Ovary (tissue), 3 donors: ENCODE measurements at regions not wholly inside any gene's neighbourhood (a gene's known extent, or its start where the extent isn't known, plus 50 kb on each side); places are given as distances from the start of the nearest gene placed in this dataset.

Source experiments
- CTCF ChIP-seq, 3 donors: fragments of 450-650 bp in 2 of 3; fragments of 200-600 bp in 1 of 3; IDR thresholded peaks; one replicate each; pipeline versions ENCODE4 v1.5.1 to v1.8.0; 2016 to 2022; ENCODE audit warnings: antibody characterized with exemption in 3 of 3, mild to moderate bottlenecking in 1 of 3
- EP300 ChIP-seq: sonication (generic); formaldehyde crosslinking; IDR thresholded peaks from one replicate; pipeline ENCODE4 v1.6.1; 2017; ENCODE audit warnings: antibody characterized with exemption
- POLR2A ChIP-seq: fragments of 450-650 bp; IDR thresholded peaks from one replicate; pipeline ENCODE4 v1.6.1; 2017; ENCODE audit warnings: antibody characterized with exemption, mild to moderate bottlenecking, moderate library complexity
- donor health status: DM: no; HTN: no; CAD: no.

DNA sequence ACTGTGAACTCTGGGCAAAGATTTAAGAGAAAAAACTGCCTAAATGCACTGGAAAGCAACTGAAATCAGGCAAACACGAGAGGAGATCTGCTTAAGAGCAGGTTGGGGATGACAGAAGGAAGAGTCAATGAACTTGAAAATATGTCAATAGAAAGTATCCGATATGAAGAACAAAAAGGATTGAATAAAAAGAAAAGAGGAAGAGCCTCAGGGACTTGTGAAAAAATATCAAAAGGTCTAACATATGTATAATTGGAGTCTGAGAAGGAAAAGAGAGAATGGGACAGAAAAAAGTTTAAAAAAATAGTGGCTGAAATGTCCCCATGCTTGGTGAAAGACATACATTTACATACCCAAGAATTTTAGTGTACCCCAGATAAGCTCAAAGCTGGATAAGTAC is 195.5 kb downstream of the COPRS start:
- TF ChIP-seq CTCF (IDR thresholded peaks at IDR 0.05) (no peak), EP300 (no peak), POLR2A (no peak)
